ENCODE measurements at regions not wholly inside any gene's neighbourhood (a gene's known extent, or its start where the extent isn't known, plus 50 kb on each side); places are given as distances from the start of the nearest gene placed in this dataset.

- Histone ChIP-seq H3K9ac (ENCODE audit: low read length) (no peak overlapping the region), H3K27me3 (ENCODE audit: insufficient read depth, low read length) (no peaks in the 10 kb centered on the region), H3K4me1 (ENCODE audit: insufficient read depth, low read length, severe bottlenecking) (no peaks in the 10 kb centered on the region), H3K9me3 (ENCODE audit: low read length) (no peaks in the 10 kb centered on the region), H3K36me3 (ENCODE audit: insufficient read depth, low read length) (no peaks in the 10 kb centered on the region), H2AFZ (ENCODE audit: low read length) (no peak overlapping the region), H3K79me2 (ENCODE audit: insufficient read depth, low read length) (no peaks in the 10 kb centered on the region), H3K27ac (ENCODE audit: low read depth, low read length, poor library complexity, severe bottlenecking) (no peak overlapping the region), H3K4me3 (ENCODE audit: low read depth, low read length, poor library complexity, severe bottlenecking) (no peak overlapping the region), H4K20me1 (ENCODE audit: insufficient read depth, low read length) (no peaks in the 10 kb centered on the region), H3K4me2 (ENCODE audit: low read length) (no peak overlapping the region), H3F3A (ENCODE audit: insufficient read depth, low read length) (no peaks in the 10 kb centered on the region), H3K9me2 (ENCODE audit: low read depth, low read length) (no peaks in the 10 kb centered on the region)
- no peak for TF ChIP-seq EZH2 (IDR thresholded peaks at IDR 0.05; ENCODE audit: borderline replicate concordance, low read length)
- TF ChIP-seq, protein P1, sequence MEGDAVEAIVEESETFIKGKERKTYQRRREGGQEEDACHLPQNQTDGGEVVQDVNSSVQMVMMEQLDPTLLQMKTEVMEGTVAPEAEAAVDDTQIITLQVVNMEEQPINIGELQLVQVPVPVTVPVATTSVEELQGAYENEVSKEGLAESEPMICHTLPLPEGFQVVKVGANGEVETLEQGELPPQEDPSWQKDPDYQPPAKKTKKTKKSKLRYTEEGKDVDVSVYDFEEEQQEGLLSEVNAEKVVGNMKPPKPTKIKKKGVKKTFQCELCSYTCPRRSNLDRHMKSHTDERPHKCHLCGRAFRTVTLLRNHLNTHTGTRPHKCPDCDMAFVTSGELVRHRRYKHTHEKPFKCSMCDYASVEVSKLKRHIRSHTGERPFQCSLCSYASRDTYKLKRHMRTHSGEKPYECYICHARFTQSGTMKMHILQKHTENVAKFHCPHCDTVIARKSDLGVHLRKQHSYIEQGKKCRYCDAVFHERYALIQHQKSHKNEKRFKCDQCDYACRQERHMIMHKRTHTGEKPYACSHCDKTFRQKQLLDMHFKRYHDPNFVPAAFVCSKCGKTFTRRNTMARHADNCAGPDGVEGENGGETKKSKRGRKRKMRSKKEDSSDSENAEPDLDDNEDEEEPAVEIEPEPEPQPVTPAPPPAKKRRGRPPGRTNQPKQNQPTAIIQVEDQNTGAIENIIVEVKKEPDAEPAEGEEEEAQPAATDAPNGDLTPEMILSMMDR (IDR thresholded peaks at IDR 0.05; ENCODE audit: low read length) = no peak
Observed at GRCh38 chr13:73661066-73661465, 473.1 kb downstream of the KLF12 start.

GRCh38 chr13:73658639-73659038 lies 475.6 kb downstream of the KLF12 start:
- no peaks in the 10 kb centered on the region for H3K79me2 ChIP-seq (ENCODE audit: insufficient read depth, low read length)
- TF ChIP-seq, protein P1 (IDR thresholded peaks at IDR 0.05; ENCODE audit: low read length) = no peak
- no peak for TF ChIP-seq EZH2 (IDR thresholded peaks at IDR 0.05; ENCODE audit: borderline replicate concordance, low read length)
- no peak overlapping the region for H3K4me2 ChIP-seq (ENCODE audit: low read length)
- no peak overlapping the region for H2AFZ ChIP-seq (ENCODE audit: low read length)
- no peak overlapping the region for H3K27ac ChIP-seq (ENCODE audit: low read depth, low read length, poor library complexity, severe bottlenecking)
- no peaks in the 10 kb centered on the region for H3F3A ChIP-seq (ENCODE audit: insufficient read depth, low read length)
- no peak overlapping the region for H3K9ac ChIP-seq (ENCODE audit: low read length)
- no peaks in the 10 kb centered on the region for H3K27me3 ChIP-seq (ENCODE audit: insufficient read depth, low read length)
- no peak overlapping the region for H3K4me3 ChIP-seq (ENCODE audit: low read depth, low read length, poor library complexity, severe bottlenecking)
- H3K9me3 ChIP-seq (ENCODE audit: low read length) = no peaks in the 10 kb centered on the region
- H3K4me1 ChIP-seq (ENCODE audit: insufficient read depth, low read length, severe bottlenecking) = no peaks in the 10 kb centered on the region
- no peaks in the 10 kb centered on the region for H4K20me1 ChIP-seq (ENCODE audit: insufficient read depth, low read length)
- no peaks in the 10 kb centered on the region for H3K9me2 ChIP-seq (ENCODE audit: low read depth, low read length)
- no peaks in the 10 kb centered on the region for H3K36me3 ChIP-seq (ENCODE audit: insufficient read depth, low read length)

- no peaks in the 10 kb centered on the region for H4K20me1 ChIP-seq (ENCODE audit: insufficient read depth, low read length)
- H3K27ac ChIP-seq (ENCODE audit: low read depth, low read length, poor library complexity, severe bottlenecking) = no peak overlapping the region
- no peaks in the 10 kb centered on the region for H3K79me2 ChIP-seq (ENCODE audit: insufficient read depth, low read length)
- H3K4me3 ChIP-seq (ENCODE audit: low read depth, low read length, poor library complexity, severe bottlenecking) = no peak overlapping the region
- H3K9ac ChIP-seq (ENCODE audit: low read length) = no peak overlapping the region
- no peaks in the 10 kb centered on the region for H3K9me2 ChIP-seq (ENCODE audit: low read depth, low read length)
- no peaks in the 10 kb centered on the region for H3K36me3 ChIP-seq (ENCODE audit: insufficient read depth, low read length)
- no peaks in the 10 kb centered on the region for H3F3A ChIP-seq (ENCODE audit: insufficient read depth, low read length)
- H3K27me3 ChIP-seq (ENCODE audit: insufficient read depth, low read length) = no peaks in the 10 kb centered on the region
- no peaks in the 10 kb centered on the region for H3K9me3 ChIP-seq (ENCODE audit: low read length)
- no peak for TF ChIP-seq EZH2 (IDR thresholded peaks at IDR 0.05; ENCODE audit: borderline replicate concordance, low read length)
- TF ChIP-seq, protein P1 (IDR thresholded peaks at IDR 0.05; ENCODE audit: low read length) = no peak
- no peaks in the 10 kb centered on the region for H3K4me1 ChIP-seq (ENCODE audit: insufficient read depth, low read length, severe bottlenecking)
- no peak overlapping the region for H2AFZ ChIP-seq (ENCODE audit: low read length)
- H3K4me2 ChIP-seq (ENCODE audit: low read length) = no peak overlapping the region
Observed at GRCh38 chr13:73657821-73658540, 476.2 kb downstream of the KLF12 start.
